Neural cell (in vitro differentiated cells): ENCODE measurements at regions not wholly inside any gene's neighbourhood (a gene's known extent, or its start where the extent isn't known, plus 50 kb on each side); places are given as distances from the start of the nearest gene placed in this dataset.

ENCODE experiments used
- EZH2 ChIP-seq: fragments of 200-600, 300-800 bp; shearing (Covaris generic), sonication (generic); IDR thresholded peaks from 2 replicates; pipeline ENCODE4 v1.6.1; 2014; ENCODE audit warnings: antibody characterized with exemption, low read length, borderline replicate concordance, mild to moderate bottlenecking; ENCODE audit not compliant: insufficient read depth, poor library complexity, severe bottlenecking
- TF ChIP-seq, protein P1 (sequence below): fragments of 450-650 bp; IDR thresholded peaks from 2 replicates; pipeline ENCODE4 v1.5.1; 2014; ENCODE audit warnings: antibody characterized with exemption, mild to moderate bottlenecking, moderate library complexity; ENCODE audit not compliant: poor library complexity, severe bottlenecking

DNA sequence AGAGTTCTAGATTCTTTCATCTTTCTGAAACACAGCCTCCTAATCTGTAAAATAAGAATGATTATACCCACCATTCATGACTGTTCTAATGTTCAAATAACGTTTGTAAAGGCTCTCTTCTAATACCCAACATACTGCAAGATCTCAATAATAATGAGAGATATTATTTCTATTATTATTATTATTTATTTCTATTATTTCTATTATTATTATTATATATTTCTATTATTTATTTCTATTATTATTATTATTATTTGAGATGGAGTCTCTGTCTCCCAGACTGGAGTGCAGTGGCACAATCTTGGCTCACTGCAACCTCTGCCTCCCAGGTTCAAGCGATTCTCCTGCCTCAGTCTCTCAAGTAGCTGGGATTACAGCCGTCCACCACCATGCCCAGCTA is 395.5 kb downstream of the EFNB2 start:
- TF ChIP-seq, protein P1, sequence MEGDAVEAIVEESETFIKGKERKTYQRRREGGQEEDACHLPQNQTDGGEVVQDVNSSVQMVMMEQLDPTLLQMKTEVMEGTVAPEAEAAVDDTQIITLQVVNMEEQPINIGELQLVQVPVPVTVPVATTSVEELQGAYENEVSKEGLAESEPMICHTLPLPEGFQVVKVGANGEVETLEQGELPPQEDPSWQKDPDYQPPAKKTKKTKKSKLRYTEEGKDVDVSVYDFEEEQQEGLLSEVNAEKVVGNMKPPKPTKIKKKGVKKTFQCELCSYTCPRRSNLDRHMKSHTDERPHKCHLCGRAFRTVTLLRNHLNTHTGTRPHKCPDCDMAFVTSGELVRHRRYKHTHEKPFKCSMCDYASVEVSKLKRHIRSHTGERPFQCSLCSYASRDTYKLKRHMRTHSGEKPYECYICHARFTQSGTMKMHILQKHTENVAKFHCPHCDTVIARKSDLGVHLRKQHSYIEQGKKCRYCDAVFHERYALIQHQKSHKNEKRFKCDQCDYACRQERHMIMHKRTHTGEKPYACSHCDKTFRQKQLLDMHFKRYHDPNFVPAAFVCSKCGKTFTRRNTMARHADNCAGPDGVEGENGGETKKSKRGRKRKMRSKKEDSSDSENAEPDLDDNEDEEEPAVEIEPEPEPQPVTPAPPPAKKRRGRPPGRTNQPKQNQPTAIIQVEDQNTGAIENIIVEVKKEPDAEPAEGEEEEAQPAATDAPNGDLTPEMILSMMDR: no peak
- TF ChIP-seq EZH2: no peak
